ENCODE measurements at regions not wholly inside any gene's neighbourhood (a gene's known extent, or its start where the extent isn't known, plus 50 kb on each side); places are given as distances from the start of the nearest gene placed in this dataset.
"Not testable (repeated sequence)": the region's sequence is repeated elsewhere in the genome, so short reads cannot be mapped to it uniquely, and the experiment has no call there.

DNA sequence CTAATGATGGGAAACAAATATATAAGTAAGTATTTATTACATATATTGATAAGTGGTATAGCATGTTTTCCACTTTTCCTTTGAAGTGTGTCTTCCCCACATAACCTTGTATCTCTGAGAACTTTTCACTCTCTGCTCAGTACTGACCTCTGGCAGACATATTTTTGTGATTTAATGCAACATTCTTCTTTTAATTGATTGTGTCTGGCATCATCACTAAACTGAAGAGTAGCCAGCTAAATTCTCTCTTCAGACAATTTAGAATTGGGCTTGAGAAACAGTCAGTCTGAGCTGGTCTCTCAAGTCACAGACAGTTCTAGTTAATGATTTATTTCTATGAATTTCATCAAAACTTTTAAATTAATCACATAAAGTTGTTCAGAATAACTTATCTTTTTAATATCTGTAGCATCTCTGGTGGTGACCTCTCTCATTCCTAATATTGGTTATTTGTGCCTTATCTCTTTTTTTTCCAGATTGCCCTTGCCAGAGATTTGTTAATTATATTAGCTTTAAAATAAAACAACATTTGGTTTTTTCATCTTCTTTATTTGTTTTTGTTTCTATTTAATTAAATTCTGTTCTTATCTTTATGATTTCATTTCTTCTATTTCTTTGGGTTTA lies 230.0 kb upstream of the VLDLR start:
- in situ Hi-C loops (cut with MboI; ENCODE audit: low sequenced_read_pairs), result not testable (repeated sequence)

DNA sequence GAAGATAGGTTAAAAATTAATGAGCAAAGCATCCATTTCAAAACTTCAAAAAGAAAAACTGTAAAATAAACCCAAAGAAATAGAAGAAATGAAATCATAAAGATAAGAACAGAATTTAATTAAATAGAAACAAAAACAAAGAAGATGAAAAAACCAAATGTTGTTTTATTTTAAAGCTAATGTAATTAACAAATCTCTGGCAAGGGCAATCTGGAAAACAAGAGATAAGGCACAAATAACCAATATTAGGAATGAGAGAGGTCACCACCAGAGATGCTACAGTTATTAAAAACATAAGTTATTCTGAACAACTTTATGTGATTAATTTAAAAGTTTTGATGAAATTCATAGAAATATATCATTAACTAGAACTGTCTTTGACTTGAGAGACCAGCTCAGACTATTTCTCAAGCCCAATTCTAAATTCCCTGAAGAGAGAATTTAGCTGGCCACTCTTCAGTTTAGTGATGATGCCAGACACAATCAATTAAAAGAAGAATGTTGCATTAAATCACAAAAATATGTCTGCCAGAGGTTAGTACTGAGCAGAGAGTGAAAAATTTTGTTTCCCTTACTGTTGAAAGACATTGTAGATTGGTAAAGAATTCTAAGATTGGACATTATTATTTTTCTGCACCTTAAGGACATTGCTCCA lies 227.4 kb upstream of the VLDLR start:
- in situ Hi-C loops (cut with MboI; ENCODE audit: low sequenced_read_pairs), result not testable (repeated sequence)

- in situ Hi-C loops (cut with MboI; ENCODE audit: low sequenced_read_pairs), result no loop called here
These were observed 225.6 kb upstream of the VLDLR start for GRCh38 chr9:2395814-2396612.

DNA sequence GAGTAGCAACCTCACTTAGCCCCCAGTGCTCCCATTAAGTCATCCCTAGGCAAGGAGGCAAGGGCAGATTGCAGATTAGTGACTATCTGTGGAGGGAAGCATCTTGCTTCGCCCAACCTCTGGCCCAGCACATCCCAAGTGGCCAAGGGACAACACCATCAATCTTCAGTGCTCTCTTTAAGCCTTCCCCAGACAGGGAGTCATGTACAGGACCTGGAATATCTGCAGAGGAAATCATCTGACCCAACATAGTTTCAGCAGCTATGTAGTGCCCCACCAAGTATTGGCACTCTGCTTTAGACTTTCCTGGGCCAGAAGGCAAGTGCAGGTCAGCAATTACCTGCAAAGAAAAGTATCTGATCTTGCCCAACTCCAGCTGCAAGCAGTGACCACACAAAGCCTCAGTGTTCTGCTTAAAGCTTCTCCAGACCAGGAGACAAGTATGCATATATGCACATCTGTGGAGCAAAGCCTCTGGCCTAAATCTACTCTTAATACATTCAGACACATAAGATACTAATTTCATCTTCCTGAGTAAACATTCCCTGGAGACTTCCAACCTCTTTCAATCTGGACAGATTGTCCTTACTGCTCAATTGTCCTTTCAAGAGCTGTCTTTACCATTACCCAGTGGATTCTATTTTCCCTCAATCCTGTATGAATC lies 224.8 kb upstream of the VLDLR start:
- in situ Hi-C loops (cut with MboI; ENCODE audit: low sequenced_read_pairs), result no loop called here

GRCh38 chr9:2397875-2398274 lies 223.7 kb upstream of the VLDLR start:
- in situ Hi-C loops (cut with MboI; ENCODE audit: low sequenced_read_pairs), result not testable (repeated sequence)

DNA sequence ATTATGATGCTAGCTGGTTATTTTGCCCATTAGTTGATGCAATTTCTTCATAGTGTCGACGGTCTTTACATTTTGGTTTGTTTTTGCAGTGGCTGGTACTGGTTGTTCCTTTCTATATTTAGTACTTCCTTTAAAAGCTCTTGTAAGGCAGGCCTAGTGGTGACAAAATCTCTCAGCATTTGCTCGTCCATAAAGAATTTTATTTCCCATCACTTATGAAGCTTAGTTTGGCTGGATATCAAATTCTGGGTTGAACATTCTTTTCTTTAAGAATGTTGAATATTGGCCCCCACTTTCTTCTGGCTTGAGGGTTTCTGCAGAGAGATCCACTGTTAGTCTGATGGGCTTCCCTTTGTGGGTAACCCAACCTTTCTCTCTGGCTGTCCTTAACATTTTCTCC lies 219.8 kb upstream of the VLDLR start:
- in situ Hi-C loops (cut with MboI; ENCODE audit: low sequenced_read_pairs), result not testable (repeated sequence)

- in situ Hi-C loops (cut with MboI; ENCODE audit: low sequenced_read_pairs), result no loop called here
These were observed 217.9 kb upstream of the VLDLR start for GRCh38 chr9:2403701-2404100.

DNA sequence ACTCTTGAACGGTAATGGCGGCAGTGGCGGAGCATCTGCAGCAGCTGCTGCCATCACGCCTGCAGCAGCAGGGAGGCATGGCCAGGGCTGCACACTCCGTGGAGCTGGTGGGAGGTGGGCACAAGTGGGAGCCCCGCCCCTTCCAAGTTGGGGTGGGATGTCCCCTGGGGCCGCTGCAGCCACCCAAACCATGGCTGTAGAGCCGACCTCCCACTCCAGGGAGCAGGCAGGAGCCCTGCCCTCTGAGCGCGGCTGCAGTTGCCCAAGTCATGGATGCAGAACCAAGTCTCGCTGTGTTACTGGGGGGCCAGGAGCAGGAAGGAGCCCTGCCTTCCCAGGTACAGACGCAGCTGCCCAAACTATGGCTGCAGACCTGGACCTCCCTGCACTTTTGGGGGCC lies 215.3 kb upstream of the VLDLR start:
- in situ Hi-C loops (cut with MboI; ENCODE audit: low sequenced_read_pairs), result no loop called here

GRCh38 chr9:2407450-2407849 lies 214.1 kb upstream of the VLDLR start:
- in situ Hi-C loops (cut with MboI; ENCODE audit: low sequenced_read_pairs), result no loop called here

DNA sequence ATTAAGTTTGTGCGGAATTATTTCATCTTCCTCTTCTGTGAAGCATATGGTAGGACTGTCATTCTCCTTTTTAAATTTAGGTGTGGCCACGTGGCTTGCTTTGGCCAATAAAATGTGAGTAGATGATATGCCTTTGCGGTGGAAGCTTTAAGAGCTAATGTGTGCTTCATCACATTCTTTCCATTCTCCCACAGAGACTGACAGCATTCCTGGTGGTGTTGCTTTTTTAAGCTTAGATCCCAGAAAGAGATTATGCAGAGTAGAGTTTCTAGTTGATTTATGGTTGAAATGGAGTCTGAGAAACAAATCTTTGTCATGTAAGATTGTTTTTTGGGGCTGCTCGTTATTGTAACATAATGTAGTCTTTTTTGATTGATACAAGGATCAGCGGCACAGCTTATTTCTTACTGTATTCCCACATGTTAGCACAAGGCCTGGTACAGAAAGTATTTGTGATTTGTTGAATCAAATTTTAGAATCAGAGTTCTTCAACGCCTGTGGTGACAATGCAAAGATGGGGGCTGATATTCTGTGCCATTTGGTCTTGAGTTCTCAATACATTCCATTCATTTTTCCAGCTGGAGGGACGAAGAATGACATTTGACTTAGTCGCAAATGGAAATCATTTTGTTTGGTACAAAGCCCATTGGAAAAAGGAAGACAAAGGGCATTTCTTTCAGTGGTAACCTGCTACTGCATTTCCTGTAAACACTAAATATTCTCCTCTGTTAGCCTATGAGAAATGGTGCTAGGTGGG lies 209.9 kb upstream of the VLDLR start:
- in situ Hi-C loops (cut with MboI; ENCODE audit: low sequenced_read_pairs), result no loop called here

DNA sequence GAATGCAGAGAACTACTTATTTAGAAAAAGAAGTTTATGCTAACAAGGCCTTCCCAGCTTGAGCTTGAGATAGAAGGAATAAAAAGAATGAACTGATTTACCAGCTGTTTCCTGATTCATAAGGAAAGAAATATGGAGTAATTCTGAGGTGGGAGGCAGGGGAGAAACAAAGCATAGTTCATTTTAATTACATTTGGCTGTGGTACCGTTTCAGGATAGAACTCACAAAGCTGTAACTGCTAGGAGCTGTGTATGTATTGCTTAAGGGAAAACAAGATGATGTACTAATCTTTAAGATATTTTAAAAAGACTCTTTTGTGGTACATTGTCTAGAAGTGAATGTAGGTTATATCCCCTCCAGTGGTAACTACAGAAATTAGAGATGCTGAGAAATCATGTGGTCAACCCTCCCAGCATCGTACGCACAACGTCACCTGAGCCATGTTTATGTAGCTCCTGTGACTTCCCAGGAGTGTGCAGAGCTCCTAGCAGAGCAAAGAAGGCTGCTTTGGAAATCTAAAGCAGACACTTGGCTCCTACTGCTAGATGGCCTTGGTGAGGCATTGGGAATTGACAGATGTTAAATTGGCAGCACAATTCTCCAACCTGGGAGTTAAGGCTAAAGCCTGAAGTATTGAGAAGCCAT lies 208.3 kb upstream of the VLDLR start:
- in situ Hi-C loops (cut with MboI; ENCODE audit: low sequenced_read_pairs), result no loop called here

DNA sequence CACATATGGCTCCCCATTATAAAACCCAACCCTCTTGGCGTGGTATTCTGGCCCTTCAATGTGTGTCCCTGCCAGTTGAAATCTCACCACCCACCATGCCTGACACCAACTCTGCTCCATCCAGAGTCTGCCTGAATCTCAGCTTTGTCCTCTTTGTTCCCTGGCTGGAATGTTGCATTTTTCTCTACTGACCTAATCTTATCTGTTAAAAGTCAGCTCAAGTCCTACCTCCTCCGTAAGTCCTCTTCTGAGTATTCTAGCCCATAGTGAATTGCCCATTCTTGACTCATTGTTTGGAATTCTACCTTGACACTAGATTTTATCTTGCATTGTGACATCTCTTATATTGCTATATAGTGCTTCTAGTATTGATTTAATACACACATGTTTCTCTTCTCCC lies 207.1 kb upstream of the VLDLR start:
- in situ Hi-C loops (cut with MboI; ENCODE audit: low sequenced_read_pairs), result no loop called here

- in situ Hi-C loops (cut with MboI; ENCODE audit: low sequenced_read_pairs), result no loop called here
These were observed 206.3 kb upstream of the VLDLR start for GRCh38 chr9:2415326-2415725.

DNA sequence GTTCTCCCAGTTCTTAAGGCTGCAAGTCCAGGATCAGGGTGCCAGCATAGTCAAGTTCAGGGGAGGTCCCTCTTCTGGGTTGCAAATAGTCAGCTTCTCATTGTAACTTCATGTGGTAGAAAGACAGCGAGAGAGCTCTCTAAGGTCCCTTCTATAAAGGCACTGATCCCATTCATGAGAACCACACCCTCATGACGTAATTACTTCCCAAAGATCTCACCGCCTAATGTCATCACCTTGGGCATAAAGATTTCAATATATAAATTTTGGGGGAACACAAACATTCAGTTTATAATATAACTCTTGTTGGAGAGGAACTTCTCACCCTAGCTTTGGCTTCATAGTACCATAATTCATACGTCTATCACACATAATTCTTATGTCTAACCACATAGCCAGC lies 203.9 kb upstream of the VLDLR start:
- in situ Hi-C loops (cut with MboI; ENCODE audit: low sequenced_read_pairs), result no loop called here

DNA sequence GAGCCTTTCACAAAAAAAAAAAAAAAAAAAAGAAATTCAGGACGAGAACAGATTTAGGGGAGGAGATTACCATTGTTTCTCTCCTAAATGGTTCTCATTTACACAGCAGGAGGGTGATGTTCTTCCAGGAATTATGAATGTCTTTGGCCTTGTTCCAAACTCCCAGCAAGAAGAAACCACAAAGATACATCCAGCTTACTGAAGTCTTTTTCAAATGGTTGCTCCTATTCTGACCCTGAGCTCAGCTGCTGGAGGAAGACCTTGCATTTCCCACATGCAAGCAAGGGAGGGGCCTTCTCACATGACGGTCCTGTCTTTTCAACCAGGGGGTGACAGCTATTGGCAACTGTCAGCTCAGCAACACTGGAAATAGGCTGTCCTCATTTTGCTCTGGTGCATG lies 203.0 kb upstream of the VLDLR start:
- in situ Hi-C loops (cut with MboI; ENCODE audit: low sequenced_read_pairs), result no loop called here

DNA sequence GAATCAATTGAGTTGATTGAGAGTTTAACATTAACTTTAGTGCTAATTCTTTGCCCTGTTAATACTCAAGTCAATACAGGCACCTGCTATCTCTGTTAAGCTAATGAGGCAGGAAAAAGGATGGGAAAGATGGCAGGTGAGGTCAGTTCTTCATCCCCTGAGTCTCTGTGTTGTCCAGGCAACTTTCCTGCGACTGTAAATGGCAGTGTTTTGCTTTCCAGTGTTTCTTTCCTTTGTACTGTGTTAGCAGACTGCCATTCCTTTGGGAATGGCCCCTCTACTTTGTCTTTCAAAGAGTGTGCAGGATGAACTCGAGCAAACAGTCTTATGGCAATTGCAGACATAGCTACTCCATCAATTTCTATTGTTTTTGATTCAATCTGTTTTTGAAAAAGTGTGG lies 202.2 kb upstream of the VLDLR start:
- in situ Hi-C loops (cut with MboI; ENCODE audit: low sequenced_read_pairs), result no loop called here

- in situ Hi-C loops (cut with MboI; ENCODE audit: low sequenced_read_pairs), result no loop called here
These were observed 201.0 kb upstream of the VLDLR start for GRCh38 chr9:2420543-2420942.

DNA sequence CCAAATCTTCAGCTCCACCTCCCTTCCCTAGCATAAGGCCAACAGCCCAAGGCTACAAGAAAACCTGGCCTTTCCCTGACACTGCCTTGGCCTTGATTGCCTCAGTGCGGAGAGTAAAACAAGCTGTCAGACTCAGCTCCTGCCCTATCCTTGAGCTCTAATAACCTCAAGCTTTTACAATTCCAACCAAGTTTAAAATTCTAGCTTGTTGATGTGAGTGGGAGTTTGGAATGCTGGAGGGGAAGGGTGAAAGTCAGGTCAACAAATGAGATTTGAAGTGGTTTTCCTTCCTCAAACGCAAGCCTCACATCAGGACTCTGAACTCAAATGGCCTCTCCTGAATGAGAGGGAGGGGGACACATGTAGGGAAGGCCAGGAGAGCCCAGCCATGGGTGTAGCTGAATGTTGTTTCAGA lies 197.0 kb upstream of the VLDLR start:
- in situ Hi-C loops (cut with MboI; ENCODE audit: low sequenced_read_pairs), result no loop called here

DNA sequence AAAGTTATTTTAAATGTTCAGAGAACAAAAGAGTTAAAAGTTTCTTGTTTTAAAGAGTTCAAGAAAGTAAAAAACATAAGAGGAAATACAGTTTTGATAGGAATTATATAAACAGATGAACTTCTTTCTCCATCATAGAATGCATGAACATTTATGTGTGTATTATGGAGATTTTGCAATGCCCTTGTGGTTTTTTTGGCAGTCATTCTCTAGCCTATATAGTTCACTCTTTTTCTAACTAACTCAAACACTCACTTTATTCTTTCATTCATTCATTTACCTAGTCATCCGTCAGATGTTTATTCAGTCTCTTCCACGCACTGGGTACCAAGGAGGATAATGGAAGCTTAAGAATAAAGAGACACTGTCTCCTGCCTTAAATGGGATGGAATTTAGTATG lies 195.9 kb upstream of the VLDLR start:
- in situ Hi-C loops (cut with MboI; ENCODE audit: low sequenced_read_pairs), result no loop called here

DNA sequence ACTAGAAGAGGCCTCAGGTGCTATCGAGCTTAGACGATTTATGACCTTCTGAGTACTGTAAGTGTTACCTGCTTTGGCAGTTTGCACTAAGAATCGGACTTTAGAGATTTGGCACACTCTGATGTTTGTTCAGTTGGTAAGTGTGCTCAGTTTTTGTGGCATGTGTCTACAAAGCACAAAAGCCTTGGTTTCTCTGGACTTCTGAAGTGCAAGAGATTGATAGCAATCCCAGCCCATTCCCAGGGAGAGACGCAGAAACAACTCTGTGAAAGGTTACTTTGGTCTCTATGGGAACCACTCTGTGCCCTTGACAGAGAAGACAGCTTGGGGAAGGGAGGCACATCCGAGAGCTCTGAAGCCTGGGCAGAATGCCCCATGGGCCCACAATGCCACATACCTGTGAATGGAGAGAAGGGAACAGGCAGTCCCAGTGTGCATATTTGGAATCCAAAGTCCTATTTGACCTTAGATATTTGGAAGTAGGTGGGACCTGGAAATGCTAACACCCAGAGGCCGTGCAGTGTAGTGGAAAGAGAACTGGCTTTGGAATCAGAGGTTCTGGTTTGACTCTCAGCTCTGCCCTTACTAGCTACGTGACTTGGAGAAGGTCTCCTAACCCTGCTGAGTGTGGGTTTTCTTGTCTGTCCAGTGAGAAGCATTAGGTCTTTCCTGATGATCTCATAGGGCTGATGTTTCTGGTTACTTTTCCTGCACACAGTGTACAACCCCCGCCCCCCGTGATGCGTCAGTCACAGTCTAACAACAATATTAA lies 194.3 kb upstream of the VLDLR start:
- in situ Hi-C loops (cut with MboI; ENCODE audit: low sequenced_read_pairs), result no loop called here
